GM12878 (cell line): ENCODE measurements at regions not wholly inside any gene's neighbourhood (a gene's known extent, or its start where the extent isn't known, plus 50 kb on each side); places are given as distances from the start of the nearest gene placed in this dataset.

Source experiments
- ATAC-seq: fragments of 200-7000 bp; cut with Tn5 transposase; 3 replicates; pipeline ENCODE4 v1.9.1; 2020; ENCODE audit warnings: mild to moderate bottlenecking, moderate library complexity
- BruUV-seq: library from RNA; stranded (reverse); fragments of 400-500 nt; replicated peaks from 2 replicates; lab custom pipeline; 2021; lab: Mats Ljungman, UMichigan
- CTCF ChIA-PET: fragments of 300-600 bp; sonication (Branson Sonifier 250); formaldehyde crosslinking; extraction: SDS; loops from one replicate; lab custom pipeline; 2021; ENCODE audit warnings: inconsistent platforms; lab: Yijun Ruan, JAX
- POLR2A ChIA-PET: fragments of 350-600 bp; formaldehyde crosslinking; extraction: SDS; loops from one replicate; lab custom pipeline; 2021; ENCODE audit warnings: inconsistent platforms; lab: Charles Lee
- RAD21 ChIA-PET: fragments of 300-600 bp; sonication (Branson Sonifier 250); formaldehyde crosslinking; loops from one replicate; lab custom pipeline; 2023; ENCODE audit warnings: antibody characterized with exemption; ENCODE audit not compliant: unreplicated experiment; lab: Charles Lee
- SMC1A ChIA-PET: fragments of 300-600 bp; sonication (Branson Sonifier 250); formaldehyde crosslinking; loops from one replicate; lab custom pipeline; 2023; ENCODE audit not compliant: unreplicated experiment, uncharacterized antibody; lab: Charles Lee
- DNase-seq: peaks from one replicate; pipeline ENCODE4 v3.0.0-alpha.2; 2011; ENCODE audit warnings: low read depth, low spot score
- FAIRE-seq: peaks from 3 replicates; lab custom pipeline; 2011; peaks lifted over from hg19 to GRCh38; lab: Jason Lieb, UNC
- H2AFZ ChIP-seq: 2 replicates; pipeline ENCODE4 v1.6.0; 2011; ENCODE audit warnings: low read depth, low read length, control low read depth; ENCODE audit not compliant: control insufficient read depth
- H3K27ac ChIP-seq: 2 replicates; pipeline ENCODE4 v1.5.1; 2011; ENCODE audit warnings: control low read depth; ENCODE audit not compliant: control insufficient read depth, insufficient read depth
- H3K27me3 ChIP-seq, 2 experiments: replicated peaks in 1 of 2; 2 replicates each; pipeline versions ENCODE4 v1.6.0 to v1.6.1; 2011; ENCODE audit warnings: low read length in 1 of 2; ENCODE audit not compliant: control insufficient read depth in 2 of 2, insufficient read depth in 2 of 2
- H3K36me3 ChIP-seq, 2 experiments: 2 replicates each; pipeline ENCODE4 v1.5.1; 2011; ENCODE audit warnings: low read length in 1 of 2; ENCODE audit not compliant: control insufficient read depth in 2 of 2, insufficient read depth in 2 of 2
- H3K4me1 ChIP-seq: 2 replicates; pipeline ENCODE4 v1.6.1; 2011; ENCODE audit warnings: mild to moderate bottlenecking, low read length, moderate library complexity, mixed read lengths; ENCODE audit not compliant: control insufficient read depth, insufficient read depth
- H3K4me2 ChIP-seq: 2 replicates; pipeline ENCODE4 v1.6.0; 2011; ENCODE audit warnings: control low read depth; ENCODE audit not compliant: control insufficient read depth, insufficient read depth
- H3K4me3 ChIP-seq: fragments of 200-600 bp; sonication (generic); 2 replicates; pipeline ENCODE4 v1.5.1; 2016
- H3K79me2 ChIP-seq: 2 replicates; pipeline ENCODE4 v1.6.0; 2011; ENCODE audit warnings: low read length; ENCODE audit not compliant: control insufficient read depth, insufficient read depth
- H3K9ac ChIP-seq: 2 replicates; pipeline ENCODE4 v1.8.0; 2011; ENCODE audit warnings: low read length, control low read depth, mixed read lengths; ENCODE audit not compliant: control insufficient read depth, insufficient read depth
- H3K9me3 ChIP-seq: replicated peaks from 3 replicates; pipeline ENCODE4 v1.5.1; 2011; ENCODE audit warnings: mild to moderate bottlenecking, low read length; ENCODE audit not compliant: control insufficient read depth, insufficient read depth
- H4K20me1 ChIP-seq: 2 replicates; pipeline ENCODE4 v1.6.0; 2011; ENCODE audit not compliant: control insufficient read depth, insufficient read depth
- CBFB ChIP-seq: IDR thresholded peaks from 2 replicates; pipeline ENCODE4 v1.6.1; 2016; ENCODE audit warnings: antibody characterized with exemption, low read depth
- CHD1 ChIP-seq: IDR thresholded peaks from 2 replicates; pipeline ENCODE4 v1.6.1; 2012; ENCODE audit warnings: low read depth, low read length, improper control_type of control experiment
- FOS ChIP-seq: IDR thresholded peaks from 3 replicates; pipeline ENCODE4 v1.6.1; 2011; ENCODE audit warnings: borderline replicate concordance; ENCODE audit not compliant: insufficient read length; ENCODE audit errors: extremely low read depth
- HDAC6 ChIP-seq: fragments of 200-600 bp; sonication (generic); IDR thresholded peaks from one replicate; pipeline ENCODE4 v1.8.0; 2017; ENCODE audit warnings: antibody characterized with exemption; ENCODE audit not compliant: unreplicated experiment
- MTA2 ChIP-seq: fragments of 450-650 bp; IDR thresholded peaks from 2 replicates; pipeline ENCODE4 v1.6.1; 2016; ENCODE audit warnings: low read depth, mild to moderate bottlenecking, moderate library complexity
- NR2C1 ChIP-seq: fragments of 450-650 bp; IDR thresholded peaks from 2 replicates; pipeline ENCODE4 v1.6.1; 2017; ENCODE audit warnings: antibody characterized with exemption, mild to moderate bottlenecking, moderate library complexity
- RBBP5 ChIP-seq: fragments of 200-600 bp; sonication (generic); conservative IDR thresholded peaks from 2 replicates; pipeline ENCODE4 v1.6.1; 2016
- RUNX3 ChIP-seq: IDR thresholded peaks from 2 replicates; pipeline ENCODE4 v1.6.1; 2012; ENCODE audit warnings: low read length, inconsistent platforms
- SIX5 ChIP-seq: IDR thresholded peaks from 2 replicates; pipeline ENCODE4 v1.6.1; 2011; ENCODE audit warnings: mild to moderate bottlenecking, low read depth, low read length, moderate library complexity; ENCODE audit not compliant: severe bottlenecking
- SREBF1 ChIP-seq: IDR thresholded peaks from 2 replicates; pipeline ENCODE4 v1.6.1; 2012; ENCODE audit warnings: mild to moderate bottlenecking, low read length
- TARDBP ChIP-seq: IDR thresholded peaks from 2 replicates; pipeline ENCODE4 v1.6.1; 2016; ENCODE audit warnings: borderline replicate concordance
- TCF7 ChIP-seq: IDR thresholded peaks from 2 replicates; pipeline ENCODE4 v1.6.1; 2014; ENCODE audit warnings: antibody characterized with exemption, borderline replicate concordance
- ZBED1 ChIP-seq: IDR thresholded peaks from 2 replicates; pipeline ENCODE4 v1.6.1; 2016; ENCODE audit warnings: borderline replicate concordance
- ZNF622 ChIP-seq: fragments of 450-650 bp; IDR thresholded peaks from 2 replicates; pipeline ENCODE4 v1.6.1; 2017; ENCODE audit warnings: mild to moderate bottlenecking, inconsistent platforms
- WGBS: methylation state at CpG from one replicate; pipeline ENCODE4 v1.1.6; 2016; ENCODE audit warnings: low lambda C conversion rate; ENCODE audit not compliant: insufficient replicate concordance, insufficient coverage; ENCODE audit errors: missing lambda C conversion rate; 5-methylcytosine and 5-hydroxymethylcytosine counted together
- in situ Hi-C: fragments of 300-500 bp; cut with MboI; formaldehyde crosslinking; loops from 9 replicates; pipeline ENCODE4 v1.14.3; 2018; ENCODE audit warnings: mixed read lengths
- intact Hi-C: fragments of 100-400 bp; cut with micrococcal nuclease; formaldehyde crosslinking; loops from one replicate; pipeline ENCODE4 v1.14.2; 2022; ENCODE audit not compliant: unreplicated experiment
- TF ChIP-seq, protein P1 (sequence below): fragments of 450-650 bp; IDR thresholded peaks from 2 replicates; pipeline ENCODE4 v1.6.1; 2017; ENCODE audit warnings: borderline replicate concordance
- TF ChIP-seq, protein P2 (sequence below): fragments of 450-650 bp; IDR thresholded peaks from 2 replicates; pipeline ENCODE4 v1.6.1; 2016; ENCODE audit warnings: mild to moderate bottlenecking
- TF ChIP-seq, protein P3 (sequence below): IDR thresholded peaks from 2 replicates; pipeline ENCODE4 v1.6.1; 2012; ENCODE audit warnings: mild to moderate bottlenecking, low read depth, low read length

DNA sequence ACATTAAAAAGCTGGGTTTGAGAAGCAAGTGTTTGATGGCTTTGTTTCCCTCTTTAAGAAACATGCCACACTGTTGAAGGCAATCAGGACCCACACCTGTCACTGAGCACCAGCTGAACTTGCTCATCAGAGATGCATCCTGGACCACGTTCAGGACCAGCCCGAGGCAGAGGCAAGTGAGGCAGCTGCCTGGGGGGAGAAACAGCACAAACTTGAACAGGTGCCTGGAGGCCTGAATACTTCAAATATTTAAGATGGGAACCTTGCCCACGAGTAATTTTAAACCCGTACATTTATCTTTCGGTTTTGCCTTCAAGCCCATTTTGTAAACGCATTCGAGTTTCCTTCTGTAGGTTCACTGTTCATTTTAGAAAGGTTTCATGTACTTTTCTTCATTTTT lies 421.3 kb downstream of the NYAP2 start:
- SMC1A ChIA-PET, result interaction anchor here (1.1 to 1.6 kb wide), 3 partner anchors 11 to 403 kb away, joined by 3 read pairs; no protein-coding TSS in a partner anchor

DNA sequence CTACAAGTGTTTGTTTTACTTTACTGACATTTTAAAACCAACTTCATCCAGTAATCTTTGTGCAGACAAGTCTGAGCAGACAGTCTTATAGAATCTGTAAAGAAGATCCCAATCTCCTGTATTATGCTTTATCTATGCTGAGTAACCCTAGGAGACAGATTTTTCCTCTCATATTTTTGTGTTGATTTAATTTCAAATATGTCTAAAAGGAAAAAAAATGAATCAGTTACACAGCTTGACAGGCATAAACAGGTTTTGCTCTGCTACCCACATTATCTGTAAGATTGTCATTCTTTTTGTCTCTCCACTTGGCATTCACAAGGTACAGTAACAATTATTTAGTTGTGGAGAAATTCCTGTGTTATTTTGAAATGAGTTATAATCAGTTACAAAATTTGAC lies 415.0 kb downstream of the NYAP2 start:
- Histone ChIP-seq H3K9me3 (no peaks in the 10 kb centered on the region), H3K4me2 (no peak overlapping the region), H3K79me2 (no peaks in the 10 kb centered on the region), H4K20me1 (no peaks in the 10 kb centered on the region), H2AFZ (no peak overlapping the region), H3K27me3 (no peaks in the 10 kb centered on the region), H3K36me3 (no peaks in the 10 kb centered on the region), H3K4me3 (no peak overlapping the region), H3K9ac (no peak overlapping the region), H3K27ac (no peak overlapping the region), H3K4me1 (no peaks in the 10 kb centered on the region)
- CTCF ChIA-PET, result no interaction called here
- ATAC-seq (no peak), DNase-seq (no peak), FAIRE-seq (no peak)
- POLR2A ChIA-PET, result no interaction called here
- RAD21 ChIA-PET, result no interaction called here
- intact Hi-C loops (no loop called here), in situ Hi-C loops (no loop called here)
- no TSS peak for BruUV-seq
- SMC1A ChIA-PET, result no interaction called here
- TF ChIP-seq HDAC6, result no peak
- TF ChIP-seq, protein P1, sequence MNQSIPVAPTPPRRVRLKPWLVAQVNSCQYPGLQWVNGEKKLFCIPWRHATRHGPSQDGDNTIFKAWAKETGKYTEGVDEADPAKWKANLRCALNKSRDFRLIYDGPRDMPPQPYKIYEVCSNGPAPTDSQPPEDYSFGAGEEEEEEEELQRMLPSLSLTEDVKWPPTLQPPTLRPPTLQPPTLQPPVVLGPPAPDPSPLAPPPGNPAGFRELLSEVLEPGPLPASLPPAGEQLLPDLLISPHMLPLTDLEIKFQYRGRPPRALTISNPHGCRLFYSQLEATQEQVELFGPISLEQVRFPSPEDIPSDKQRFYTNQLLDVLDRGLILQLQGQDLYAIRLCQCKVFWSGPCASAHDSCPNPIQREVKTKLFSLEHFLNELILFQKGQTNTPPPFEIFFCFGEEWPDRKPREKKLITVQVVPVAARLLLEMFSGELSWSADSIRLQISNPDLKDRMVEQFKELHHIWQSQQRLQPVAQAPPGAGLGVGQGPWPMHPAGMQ, result no peak
- TF ChIP-seq ZNF622, result no peak
- no peak for TF ChIP-seq SREBF1
- TF ChIP-seq RUNX3, result no peak
- TF ChIP-seq CBFB, result no peak
- TF ChIP-seq NR2C1, result no peak
- TF ChIP-seq, protein P2, sequence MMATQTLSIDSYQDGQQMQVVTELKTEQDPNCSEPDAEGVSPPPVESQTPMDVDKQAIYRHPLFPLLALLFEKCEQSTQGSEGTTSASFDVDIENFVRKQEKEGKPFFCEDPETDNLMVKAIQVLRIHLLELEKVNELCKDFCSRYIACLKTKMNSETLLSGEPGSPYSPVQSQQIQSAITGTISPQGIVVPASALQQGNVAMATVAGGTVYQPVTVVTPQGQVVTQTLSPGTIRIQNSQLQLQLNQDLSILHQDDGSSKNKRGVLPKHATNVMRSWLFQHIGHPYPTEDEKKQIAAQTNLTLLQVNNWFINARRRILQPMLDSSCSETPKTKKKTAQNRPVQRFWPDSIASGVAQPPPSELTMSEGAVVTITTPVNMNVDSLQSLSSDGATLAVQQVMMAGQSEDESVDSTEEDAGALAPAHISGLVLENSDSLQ, result no peak
- TF ChIP-seq, protein P3, sequence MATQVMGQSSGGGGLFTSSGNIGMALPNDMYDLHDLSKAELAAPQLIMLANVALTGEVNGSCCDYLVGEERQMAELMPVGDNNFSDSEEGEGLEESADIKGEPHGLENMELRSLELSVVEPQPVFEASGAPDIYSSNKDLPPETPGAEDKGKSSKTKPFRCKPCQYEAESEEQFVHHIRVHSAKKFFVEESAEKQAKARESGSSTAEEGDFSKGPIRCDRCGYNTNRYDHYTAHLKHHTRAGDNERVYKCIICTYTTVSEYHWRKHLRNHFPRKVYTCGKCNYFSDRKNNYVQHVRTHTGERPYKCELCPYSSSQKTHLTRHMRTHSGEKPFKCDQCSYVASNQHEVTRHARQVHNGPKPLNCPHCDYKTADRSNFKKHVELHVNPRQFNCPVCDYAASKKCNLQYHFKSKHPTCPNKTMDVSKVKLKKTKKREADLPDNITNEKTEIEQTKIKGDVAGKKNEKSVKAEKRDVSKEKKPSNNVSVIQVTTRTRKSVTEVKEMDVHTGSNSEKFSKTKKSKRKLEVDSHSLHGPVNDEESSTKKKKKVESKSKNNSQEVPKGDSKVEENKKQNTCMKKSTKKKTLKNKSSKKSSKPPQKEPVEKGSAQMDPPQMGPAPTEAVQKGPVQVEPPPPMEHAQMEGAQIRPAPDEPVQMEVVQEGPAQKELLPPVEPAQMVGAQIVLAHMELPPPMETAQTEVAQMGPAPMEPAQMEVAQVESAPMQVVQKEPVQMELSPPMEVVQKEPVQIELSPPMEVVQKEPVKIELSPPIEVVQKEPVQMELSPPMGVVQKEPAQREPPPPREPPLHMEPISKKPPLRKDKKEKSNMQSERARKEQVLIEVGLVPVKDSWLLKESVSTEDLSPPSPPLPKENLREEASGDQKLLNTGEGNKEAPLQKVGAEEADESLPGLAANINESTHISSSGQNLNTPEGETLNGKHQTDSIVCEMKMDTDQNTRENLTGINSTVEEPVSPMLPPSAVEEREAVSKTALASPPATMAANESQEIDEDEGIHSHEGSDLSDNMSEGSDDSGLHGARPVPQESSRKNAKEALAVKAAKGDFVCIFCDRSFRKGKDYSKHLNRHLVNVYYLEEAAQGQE, result no peak
- no peak for TF ChIP-seq RBBP5

More for the DNA sequence above, 421.3 kb downstream of the NYAP2 start:
- TF ChIP-seq CHD1 (no peak), SIX5 (no peak), TCF7 (no peak), FOS (no peak), TARDBP (no peak), ZBED1 (no peak), MTA2 (no peak)
- Histone ChIP-seq H3K36me3 (no peaks in the 10 kb centered on the region), H3K4me2 (no peak overlapping the region), H3K9me3 (no peaks in the 10 kb centered on the region), H3K4me3 (no peak overlapping the region), H4K20me1 (no peaks in the 10 kb centered on the region), H3K9ac (no peak overlapping the region), H3K4me1 (no peaks in the 10 kb centered on the region), H2AFZ (no peak overlapping the region), H3K79me2 (no peaks in the 10 kb centered on the region), H3K27me3 (no peaks in the 10 kb centered on the region), H3K27ac (no peak overlapping the region)
- DNase-seq (no peak), ATAC-seq (no peak), FAIRE-seq (no peak)
- CTCF ChIA-PET, result no interaction called here
- WGBS, result 27% methylated on average over 7 of the region's 7 CpGs
- POLR2A ChIA-PET, result no interaction called here
- RAD21 ChIA-PET, result no interaction called here
- in situ Hi-C loops, result no loop called here
- intact Hi-C loops, result no loop called here
- BruUV-seq, result no TSS peak
